Colonic mucosa (tissue), 4 donors: ENCODE measurements at regions not wholly inside any gene's neighbourhood (a gene's known extent, or its start where the extent isn't known, plus 50 kb on each side); places are given as distances from the start of the nearest gene placed in this dataset.

Source experiments
- DNase-seq: peaks from one replicate; pipeline ENCODE4 v3.0.0-alpha.2; 2020
- H3K27ac ChIP-seq: fragments of 200-600 bp; one replicate; pipeline ENCODE4 v1.8.0; 2021
- H3K27me3 ChIP-seq: fragments of 200-600 bp; one replicate; pipeline ENCODE4 v1.8.0; 2021
- H3K36me3 ChIP-seq: fragments of 200-600 bp; one replicate; pipeline ENCODE4 v1.8.0; 2021
- H3K4me1 ChIP-seq: fragments of 200-600 bp; one replicate; pipeline ENCODE4 v1.8.0; 2021; ENCODE audit warnings: mild to moderate bottlenecking
- H3K4me3 ChIP-seq: fragments of 200-600 bp; one replicate; pipeline ENCODE4 v1.8.0; 2021
- H3K9ac ChIP-seq, 2 donors: one replicate each; pipeline ENCODE4 v1.7.0; 2013; ENCODE audit warnings: control low read depth in 2 of 2, low read depth in 2 of 2, low read length in 2 of 2
- H3K9me3 ChIP-seq: fragments of 200-600 bp; one replicate; pipeline ENCODE4 v1.8.0; 2021
- CTCF ChIP-seq: fragments of 200-600 bp; IDR thresholded peaks from one replicate; pipeline ENCODE4 v1.8.0; 2022; ENCODE audit warnings: antibody characterized with exemption, mild to moderate bottlenecking
- intact Hi-C: fragments of 100-400 bp; cut with DNase I; formaldehyde crosslinking; loops from one replicate; pipeline ENCODE4 v1.14.1; 2022
- donor health status: healthy.
- donor health status: DM: no; HTN: no; CAD: no.
- donor health status: DM: no; HTN: no; CAD: no.

DNA sequence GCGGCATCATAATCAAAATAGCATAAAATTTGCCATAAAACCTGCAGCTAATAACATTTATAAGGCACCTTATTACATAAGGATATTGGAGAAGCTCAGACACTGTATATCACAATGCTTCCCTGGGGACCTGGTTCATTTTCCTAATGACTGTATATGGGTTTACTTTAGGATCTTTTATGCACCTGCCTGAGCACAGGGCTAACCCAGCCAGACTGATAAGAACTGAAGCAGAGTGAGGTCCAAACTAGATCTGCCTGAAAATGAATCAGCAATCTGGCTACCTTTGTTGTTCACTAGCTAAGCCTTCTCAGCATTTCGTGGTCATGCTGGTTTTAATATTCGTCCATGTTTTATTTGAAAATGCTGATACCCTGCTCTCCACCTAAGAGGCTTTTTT, 1922.3 kb upstream of the CELF4 start:
- Histone ChIP-seq H3K4me3 (no peak overlapping the region), H3K4me1 (no peaks in the 10 kb centered on the region), H3K27ac (no peak overlapping the region), H3K9ac (no peak overlapping the region), H3K36me3 (no peaks in the 10 kb centered on the region), H3K9me3 (no peaks in the 10 kb centered on the region), H3K27me3 (no peaks in the 10 kb centered on the region)
- TF ChIP-seq CTCF: no peak
- no peak for DNase-seq
- intact Hi-C loops: no loop called here

- Histone ChIP-seq H3K9ac (no peak overlapping the region), H3K27me3 (no peaks in the 10 kb centered on the region), H3K27ac (no peak overlapping the region), H3K4me3 (no peak overlapping the region), H3K4me1 (no peaks in the 10 kb centered on the region), H3K36me3 (no peaks in the 10 kb centered on the region), H3K9me3 (no peaks in the 10 kb centered on the region)
- no peak for DNase-seq
- intact Hi-C loops: no loop called here
- no peak for TF ChIP-seq CTCF
Measured at GRCh38 chr18:39486268-39486667, 1920.7 kb upstream of the CELF4 start.

GRCh38 chr18:39485696-39486095, 1920.1 kb upstream of the CELF4 start:
- Histone ChIP-seq H3K9ac (no peak overlapping the region), H3K36me3 (no peaks in the 10 kb centered on the region), H3K27ac (no peak overlapping the region), H3K9me3 (no peaks in the 10 kb centered on the region), H3K4me1 (no peaks in the 10 kb centered on the region), H3K4me3 (no peak overlapping the region), H3K27me3 (no peaks in the 10 kb centered on the region)
- no peak for TF ChIP-seq CTCF
- no peak for DNase-seq
- intact Hi-C loops: no loop called here

DNA sequence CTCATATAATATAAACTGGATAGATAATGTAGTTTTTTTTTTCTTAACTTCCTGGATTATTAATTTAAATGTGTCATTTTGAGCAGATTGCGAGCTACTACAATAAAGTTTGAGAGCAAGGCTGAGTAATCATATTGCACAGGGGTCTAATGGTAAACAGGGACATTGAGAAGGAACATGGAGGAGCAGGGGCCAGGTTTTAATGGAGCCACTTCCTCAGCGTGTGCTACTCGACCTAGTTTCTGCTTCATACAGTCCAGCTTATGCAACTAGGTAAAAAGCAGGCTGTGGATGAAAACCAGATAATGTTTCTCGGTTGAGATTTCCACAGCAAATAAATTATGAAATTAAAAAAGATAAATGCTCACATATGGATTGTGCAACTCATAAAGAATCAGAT, 1915.7 kb upstream of the CELF4 start:
- intact Hi-C loops: no loop called here
- Histone ChIP-seq H3K4me1 (no peaks in the 10 kb centered on the region), H3K27ac (no peak overlapping the region), H3K9ac (no peak overlapping the region), H3K9me3 (no peaks in the 10 kb centered on the region), H3K36me3 (no peaks in the 10 kb centered on the region), H3K4me3 (no peak overlapping the region), H3K27me3 (no peaks in the 10 kb centered on the region)
- no peak for TF ChIP-seq CTCF
- no peak for DNase-seq

DNA sequence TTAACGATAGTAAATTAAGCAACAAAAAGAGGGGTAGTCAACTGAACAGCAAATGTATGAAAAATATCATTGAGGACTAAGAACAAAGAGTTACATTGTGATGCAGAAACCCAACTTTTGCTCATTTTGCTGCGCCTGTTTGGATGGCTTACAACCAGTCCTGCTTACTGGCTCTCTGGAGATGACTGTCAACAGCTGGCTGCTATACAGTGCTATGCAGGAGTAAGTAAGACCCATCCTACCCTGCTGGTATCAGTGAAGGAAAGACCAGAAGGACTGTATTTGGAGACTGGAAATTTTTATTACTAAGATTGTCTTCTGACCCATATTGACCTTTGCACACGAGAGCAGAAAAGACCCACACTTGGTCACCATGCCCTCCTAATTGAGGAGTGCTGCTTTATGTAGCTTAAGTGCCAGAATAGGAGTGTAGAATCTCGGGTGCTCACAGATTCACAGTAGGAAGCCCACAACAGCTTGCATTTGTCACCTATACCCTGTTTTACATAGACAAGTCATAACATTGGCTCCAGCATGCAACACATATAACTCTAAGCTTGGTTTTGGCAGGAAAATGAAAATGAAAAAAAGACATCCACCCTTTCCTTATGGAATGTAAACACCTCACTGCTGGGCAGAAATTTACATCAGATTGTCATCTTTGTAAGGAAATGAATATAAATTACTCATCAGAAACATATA, 1915.0 kb upstream of the CELF4 start:
- no peak overlapping the region for H3K27ac ChIP-seq
- H3K4me1 ChIP-seq: no peaks in the 10 kb centered on the region
- H3K27me3 ChIP-seq: no peaks in the 10 kb centered on the region
- no peak for DNase-seq
- no peak for TF ChIP-seq CTCF
- H3K9me3 ChIP-seq: no peaks in the 10 kb centered on the region
- no peak overlapping the region for H3K4me3 ChIP-seq
- H3K36me3 ChIP-seq: no peaks in the 10 kb centered on the region
- intact Hi-C loops: no loop called here
- H3K9ac ChIP-seq: no peak overlapping the region
